ENCODE measurements at regions not wholly inside any gene's neighbourhood (a gene's known extent, or its start where the extent isn't known, plus 50 kb on each side); places are given as distances from the start of the nearest gene placed in this dataset.
A peak's percentile ranks its signal among the peaks of the same experiment; 100 is the strongest.

DNA sequence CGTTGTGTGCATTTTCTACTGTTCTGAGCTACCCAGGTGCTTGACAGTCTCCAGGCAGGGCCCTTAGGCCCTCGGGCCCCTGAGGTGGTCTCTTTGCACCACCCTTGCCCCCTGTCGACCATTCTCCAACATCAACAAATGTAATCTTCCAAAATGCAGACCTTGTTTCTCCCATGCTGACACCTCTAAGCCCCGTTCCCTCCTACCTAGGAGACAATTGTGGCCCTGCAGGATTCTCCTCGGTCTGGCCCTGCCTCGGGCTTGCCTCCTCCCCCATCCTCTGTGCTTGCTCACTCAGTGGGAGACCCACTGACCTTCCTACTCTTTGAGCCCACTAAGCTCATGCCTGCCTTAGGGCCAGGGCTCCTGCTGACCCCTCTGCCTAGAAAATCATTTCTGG lies 104.2 kb upstream of the TARDBP start:
- TF ChIP-seq, protein P1, sequence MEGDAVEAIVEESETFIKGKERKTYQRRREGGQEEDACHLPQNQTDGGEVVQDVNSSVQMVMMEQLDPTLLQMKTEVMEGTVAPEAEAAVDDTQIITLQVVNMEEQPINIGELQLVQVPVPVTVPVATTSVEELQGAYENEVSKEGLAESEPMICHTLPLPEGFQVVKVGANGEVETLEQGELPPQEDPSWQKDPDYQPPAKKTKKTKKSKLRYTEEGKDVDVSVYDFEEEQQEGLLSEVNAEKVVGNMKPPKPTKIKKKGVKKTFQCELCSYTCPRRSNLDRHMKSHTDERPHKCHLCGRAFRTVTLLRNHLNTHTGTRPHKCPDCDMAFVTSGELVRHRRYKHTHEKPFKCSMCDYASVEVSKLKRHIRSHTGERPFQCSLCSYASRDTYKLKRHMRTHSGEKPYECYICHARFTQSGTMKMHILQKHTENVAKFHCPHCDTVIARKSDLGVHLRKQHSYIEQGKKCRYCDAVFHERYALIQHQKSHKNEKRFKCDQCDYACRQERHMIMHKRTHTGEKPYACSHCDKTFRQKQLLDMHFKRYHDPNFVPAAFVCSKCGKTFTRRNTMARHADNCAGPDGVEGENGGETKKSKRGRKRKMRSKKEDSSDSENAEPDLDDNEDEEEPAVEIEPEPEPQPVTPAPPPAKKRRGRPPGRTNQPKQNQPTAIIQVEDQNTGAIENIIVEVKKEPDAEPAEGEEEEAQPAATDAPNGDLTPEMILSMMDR (IDR thresholded peaks at IDR 0.05; ENCODE audit: insufficient read depth, low read depth, low read length) = no peak
- ChIA-PET POLR2A (no interaction called here), CTCF (no interaction called here)
- no peak for DNase-seq (ENCODE audit: low read depth)
- H3K4me3 ChIP-seq (ENCODE audit: low read depth, low read length) = no peak overlapping the region
- H3K27me3 ChIP-seq (ENCODE audit: control insufficient read depth, insufficient read depth, low read length) = peaks cover 13% of the 10 kb centered on the region
- H3K36me3 ChIP-seq (ENCODE audit: control insufficient read depth, insufficient read depth, low read length) = no peaks in the 10 kb centered on the region

DNA sequence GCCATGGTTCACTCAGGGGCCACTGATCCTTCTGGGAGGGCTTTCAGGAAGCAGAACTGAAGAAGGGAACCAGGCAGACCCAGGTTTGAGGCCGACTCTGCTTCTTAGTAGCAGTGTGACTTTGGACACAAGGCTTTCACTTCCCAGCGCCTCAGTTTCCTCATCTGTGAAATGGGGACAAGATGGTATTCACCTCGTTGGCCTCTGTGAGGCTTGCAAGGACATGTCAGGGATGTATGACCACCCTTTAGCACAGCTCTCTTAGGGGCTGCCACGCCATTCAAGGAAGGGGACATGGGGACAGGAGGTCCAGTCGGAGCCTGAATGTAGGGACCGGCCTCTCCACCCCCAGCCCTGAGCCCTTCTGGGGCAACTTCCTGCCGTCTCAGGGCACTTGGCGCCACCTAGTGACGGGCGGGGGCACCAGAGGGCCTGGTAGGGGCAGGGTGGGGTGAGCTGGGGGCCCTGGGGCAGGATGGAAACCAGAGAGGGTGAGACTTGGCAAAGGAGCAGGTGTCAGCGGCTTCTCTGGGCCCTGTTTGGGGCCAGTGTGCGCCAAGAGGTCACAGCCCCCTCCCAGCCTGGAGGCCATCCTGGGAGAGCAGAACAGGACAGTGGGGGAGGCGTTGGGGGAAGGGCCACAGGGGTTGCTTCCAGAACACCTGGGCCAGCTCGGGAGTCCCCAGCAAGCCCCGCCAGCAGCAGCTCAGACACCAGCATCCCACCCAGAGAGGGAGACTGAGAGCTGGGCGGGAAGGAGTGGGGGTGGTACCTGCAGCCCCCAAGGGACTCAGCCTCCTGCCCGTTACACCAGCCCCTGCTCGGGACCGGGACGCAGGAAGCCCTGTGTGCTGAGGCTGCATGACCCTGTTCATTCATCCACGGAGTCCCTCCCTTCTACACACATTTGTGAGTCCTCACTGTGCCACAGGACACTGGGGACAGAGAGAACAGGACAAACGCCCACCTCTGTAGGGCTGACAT lies 102.5 kb upstream of the TARDBP start:
- DNase-seq (ENCODE audit: low read depth) = no peak
- TF ChIP-seq, protein P1 (IDR thresholded peaks at IDR 0.05; ENCODE audit: insufficient read depth, low read depth, low read length) = peak; percentile 49
- Histone ChIP-seq H3K27me3 (ENCODE audit: control insufficient read depth, insufficient read depth, low read length) (peaks cover 15% of the 10 kb centered on the region), H3K36me3 (ENCODE audit: control insufficient read depth, insufficient read depth, low read length) (no peaks in the 10 kb centered on the region), H3K4me3 (ENCODE audit: low read depth, low read length) (no peak overlapping the region)
- ChIA-PET POLR2A (no interaction called here), CTCF (interaction anchor here (0.8 to 1.7 kb wide), 5 partner anchors 39 to 416 kb away, joined by 3 to 4 read pairs (median 4); no protein-coding TSS in a partner anchor)

DNA sequence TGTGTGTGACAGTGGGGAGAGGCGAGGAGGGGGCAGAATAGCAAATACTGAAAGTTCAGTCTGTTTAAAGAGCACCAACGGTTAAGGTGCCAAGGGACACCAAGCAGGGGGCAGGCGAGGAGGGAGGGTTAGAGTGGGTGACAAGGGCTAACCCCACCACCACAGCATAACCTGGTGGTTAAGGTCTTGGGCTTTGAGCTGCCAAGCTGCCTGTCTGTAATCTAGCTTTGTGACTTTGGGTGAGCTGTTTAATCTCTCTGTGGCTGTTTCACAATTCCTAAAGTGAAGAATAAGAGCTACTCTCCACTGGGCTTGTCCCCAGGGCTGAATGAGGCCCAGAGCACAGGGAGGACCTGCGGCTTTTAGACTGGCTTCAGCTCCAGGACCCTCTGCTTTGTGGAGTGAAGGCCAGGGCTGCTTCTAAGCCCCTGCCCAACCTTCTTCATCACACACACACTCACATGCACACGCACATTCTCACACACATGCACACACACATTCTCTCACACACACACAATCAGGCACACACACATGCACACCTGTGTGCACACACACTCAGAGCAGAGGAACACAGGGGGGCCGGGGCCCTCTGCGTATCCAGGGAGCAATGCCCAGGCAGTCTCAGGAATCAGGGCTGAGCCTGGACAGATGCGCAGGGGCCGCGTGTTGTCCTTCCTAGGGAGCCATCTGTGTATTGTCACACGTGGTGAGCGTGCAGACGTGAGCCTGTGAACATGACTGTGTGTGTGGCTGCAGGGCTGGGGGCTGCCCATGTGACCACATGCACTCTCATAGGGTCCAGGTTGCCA lies 101.6 kb upstream of the TARDBP start:
- CTCF ChIA-PET = interaction anchor here (0.9 to 1.5 kb wide), 2 partner anchors 397 to 417 kb away, joined by 4 read pairs; no protein-coding TSS in a partner anchor
- Histone ChIP-seq H3K27me3 (ENCODE audit: control insufficient read depth, insufficient read depth, low read length) (peaks cover 15% of the 10 kb centered on the region), H3K4me3 (ENCODE audit: low read depth, low read length) (no peak overlapping the region), H3K36me3 (ENCODE audit: control insufficient read depth, insufficient read depth, low read length) (no peaks in the 10 kb centered on the region)
- DNase-seq (ENCODE audit: low read depth) = no peak
- POLR2A ChIA-PET = no interaction called here
- TF ChIP-seq, protein P1 (IDR thresholded peaks at IDR 0.05; ENCODE audit: insufficient read depth, low read depth, low read length) = no peak

DNA sequence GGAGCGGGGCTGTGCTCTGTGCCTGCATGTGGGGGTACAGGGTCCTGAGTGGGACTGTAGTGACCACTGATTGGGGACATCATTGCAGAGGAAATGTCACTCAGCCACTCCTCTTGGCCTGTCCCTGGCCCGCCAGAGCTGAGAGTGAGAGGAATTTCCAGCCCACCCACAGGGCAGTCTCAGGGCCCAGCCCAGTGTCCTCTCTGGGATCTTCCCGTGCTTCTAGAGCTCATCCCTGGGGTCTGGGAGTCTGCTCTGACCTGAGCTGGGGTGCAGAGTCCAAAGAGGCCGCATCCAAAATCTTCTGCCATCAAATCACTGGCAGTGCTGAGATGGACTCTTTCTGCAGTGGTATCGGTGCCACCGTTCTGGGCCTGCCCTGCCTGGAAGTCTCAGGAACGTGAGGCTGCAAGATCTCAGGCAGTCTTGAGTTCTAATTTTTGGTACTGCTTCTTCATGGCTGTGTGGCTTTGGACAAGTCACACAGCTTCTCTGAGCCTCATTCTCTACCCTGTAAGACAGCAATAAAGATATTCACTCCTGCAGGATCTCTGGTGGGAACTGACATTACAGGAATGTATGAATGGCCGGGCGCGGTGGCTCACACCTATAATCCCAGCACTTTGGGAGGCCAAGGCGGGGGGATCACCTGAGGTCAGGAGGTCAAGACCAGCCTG lies 100.8 kb upstream of the TARDBP start:
- CTCF ChIA-PET = no interaction called here
- H3K36me3 ChIP-seq (ENCODE audit: control insufficient read depth, insufficient read depth, low read length) = no peaks in the 10 kb centered on the region
- no peak for DNase-seq (ENCODE audit: low read depth)
- H3K27me3 ChIP-seq (ENCODE audit: control insufficient read depth, insufficient read depth, low read length) = peaks cover 11% of the 10 kb centered on the region
- POLR2A ChIA-PET = no interaction called here
- no peak overlapping the region for H3K4me3 ChIP-seq (ENCODE audit: low read depth, low read length)
- TF ChIP-seq, protein P1 (IDR thresholded peaks at IDR 0.05; ENCODE audit: insufficient read depth, low read depth, low read length) = no peak

All from BJ (cell line).